A172 (cell line): ENCODE measurements at regions not wholly inside any gene's neighbourhood (a gene's known extent, or its start where the extent isn't known, plus 50 kb on each side); places are given as distances from the start of the nearest gene placed in this dataset.
A peak's percentile ranks its signal among the peaks of the same experiment; 100 is the strongest.
"Not testable (repeated sequence)": the region's sequence is repeated elsewhere in the genome, so short reads cannot be mapped to it uniquely, and the experiment has no call there.

Experiments
- DNase-seq: peaks from one replicate; pipeline ENCODE4 v3.0.0-alpha.2; 2015; ENCODE audit warnings: low spot score

DNA sequence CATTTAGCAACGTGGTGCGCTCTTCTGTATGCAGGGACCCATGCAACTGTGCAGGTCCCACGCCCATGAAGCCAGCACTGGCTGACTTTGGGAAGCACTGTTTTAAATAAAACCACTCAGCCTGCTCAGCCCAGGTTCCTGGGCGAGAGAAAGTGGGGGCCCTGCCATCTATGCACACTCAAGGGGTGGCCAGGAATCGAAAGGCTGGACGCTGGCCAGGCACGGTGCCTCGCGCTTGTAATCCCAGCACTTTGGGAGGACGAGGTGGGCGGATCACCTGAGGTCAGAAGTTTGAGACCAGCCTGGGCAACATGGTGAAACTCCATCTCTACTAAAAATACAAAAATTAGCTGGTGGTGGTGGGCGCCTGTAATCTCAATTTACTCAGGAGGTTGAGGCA lies 179.9 kb upstream of the TBX3 start:
- DNase-seq = no peak

DNA sequence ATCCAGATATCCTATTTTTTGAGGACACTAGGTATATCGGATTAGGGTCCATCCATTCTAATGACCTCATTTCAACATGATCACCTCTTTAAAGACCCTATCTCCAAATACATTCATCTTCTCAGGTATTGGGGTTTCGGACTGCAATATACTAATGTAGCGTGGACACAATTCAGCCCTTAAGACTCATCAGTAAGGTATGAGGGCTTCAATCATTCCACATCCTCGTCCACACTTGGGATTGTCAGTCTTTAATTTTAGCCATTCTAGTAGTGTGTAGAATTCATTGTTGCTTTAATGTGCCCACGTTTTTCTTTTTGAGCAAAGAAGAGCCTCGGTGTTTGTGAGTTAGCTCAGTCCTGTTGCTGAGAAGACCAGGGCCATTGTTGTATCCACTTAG lies 177.0 kb upstream of the TBX3 start:
- no peak for DNase-seq

DNA sequence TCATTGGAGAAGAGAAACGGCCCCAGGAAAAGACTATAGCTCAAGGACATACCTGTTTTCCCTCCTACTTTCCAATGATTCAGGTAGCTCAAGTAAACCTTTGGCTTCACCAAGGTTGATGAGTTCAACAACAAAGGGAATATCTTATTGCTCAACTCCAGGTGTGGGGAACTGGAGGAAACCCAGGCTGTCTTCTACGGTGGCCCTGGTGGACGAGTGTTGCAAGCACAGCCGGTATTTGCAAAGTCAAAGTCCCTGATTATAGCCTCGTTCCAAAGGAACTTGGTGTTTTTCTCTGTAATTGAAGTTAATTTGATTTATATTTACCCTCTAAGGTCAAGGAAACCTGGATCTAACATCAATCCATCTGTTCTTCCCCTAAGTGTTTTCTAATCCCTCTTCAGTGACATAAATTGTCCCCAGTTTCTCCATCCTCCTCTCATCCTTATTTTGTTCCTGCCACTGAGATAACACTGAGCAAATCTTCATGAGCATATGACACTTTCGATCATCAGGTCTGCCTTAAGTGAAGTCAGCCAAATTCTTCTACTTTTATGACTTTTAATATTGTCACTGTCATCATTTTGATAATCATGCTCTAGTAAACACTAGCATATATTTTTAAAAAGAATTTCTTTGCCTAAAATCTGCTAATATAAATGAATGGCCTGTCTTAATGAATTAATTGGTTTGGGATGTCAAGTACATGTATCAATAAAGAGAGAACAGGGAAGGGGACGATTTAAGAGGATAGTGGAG lies 174.6 kb upstream of the TBX3 start:
- DNase-seq = no peak

DNA sequence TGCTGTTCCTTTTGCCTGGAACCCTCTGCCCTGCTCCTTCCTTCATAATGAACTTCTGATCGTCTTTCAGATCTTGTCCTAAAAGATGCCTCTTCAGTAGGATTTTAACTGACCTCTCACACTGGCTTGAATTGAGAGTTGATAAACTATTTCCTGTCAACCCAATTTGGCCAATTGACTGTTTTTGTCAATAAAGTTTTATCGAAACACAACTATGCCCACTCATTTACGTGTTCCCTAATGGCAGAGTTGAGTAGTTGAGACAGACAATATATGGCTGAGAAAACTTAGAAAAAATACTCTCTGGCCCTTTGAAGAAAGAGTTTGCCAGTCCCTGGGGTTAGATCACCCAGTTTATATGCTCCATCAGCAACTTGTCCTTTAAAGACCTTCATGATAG lies 171.7 kb upstream of the TBX3 start:
- DNase-seq = no peak

DNA sequence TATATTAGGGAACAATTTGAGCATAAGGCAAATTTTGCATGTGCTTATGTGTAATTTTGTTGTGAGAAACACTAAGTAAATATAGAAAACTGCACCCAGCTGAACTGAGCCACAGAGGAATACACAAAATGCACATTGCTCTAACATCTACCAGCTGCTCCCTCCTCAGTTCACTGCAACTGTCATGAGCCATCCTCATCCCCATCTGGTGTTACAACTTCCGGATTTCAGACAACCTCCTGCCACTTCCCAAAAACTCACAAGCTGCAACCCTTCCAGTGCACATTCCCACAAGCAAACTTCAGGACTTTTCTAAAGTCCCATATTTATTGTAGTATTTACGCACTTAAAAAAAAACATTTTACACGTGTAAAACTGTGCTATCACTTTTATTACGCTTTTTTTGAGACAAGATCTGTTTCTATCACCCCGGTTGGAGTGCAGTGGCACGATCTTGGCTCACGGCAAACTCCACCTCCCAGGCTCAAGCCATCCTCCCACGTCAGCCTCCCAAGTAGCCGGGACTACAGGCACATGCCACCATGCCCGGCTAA lies 169.1 kb upstream of the TBX3 start:
- DNase-seq = no peak

DNA sequence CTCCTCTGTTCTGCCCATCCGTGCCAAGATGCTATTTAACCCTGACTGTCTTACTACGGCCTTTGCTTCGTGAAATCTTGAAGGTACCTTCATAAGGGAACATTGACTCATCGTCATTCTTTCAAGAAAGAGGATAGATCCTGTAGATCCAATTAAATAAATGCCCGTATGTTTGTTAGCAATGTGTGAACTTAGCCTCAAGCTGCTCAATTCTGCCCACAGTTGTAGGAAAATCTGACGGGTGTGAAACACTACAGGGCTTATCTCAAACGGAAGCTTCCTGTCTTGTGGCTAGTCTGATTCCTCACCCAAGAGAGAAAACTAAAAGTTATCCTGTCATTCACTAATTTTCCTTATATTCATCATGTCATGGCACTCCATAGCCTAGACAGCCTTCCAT lies 168.0 kb upstream of the TBX3 start:
- DNase-seq = no peak

DNA sequence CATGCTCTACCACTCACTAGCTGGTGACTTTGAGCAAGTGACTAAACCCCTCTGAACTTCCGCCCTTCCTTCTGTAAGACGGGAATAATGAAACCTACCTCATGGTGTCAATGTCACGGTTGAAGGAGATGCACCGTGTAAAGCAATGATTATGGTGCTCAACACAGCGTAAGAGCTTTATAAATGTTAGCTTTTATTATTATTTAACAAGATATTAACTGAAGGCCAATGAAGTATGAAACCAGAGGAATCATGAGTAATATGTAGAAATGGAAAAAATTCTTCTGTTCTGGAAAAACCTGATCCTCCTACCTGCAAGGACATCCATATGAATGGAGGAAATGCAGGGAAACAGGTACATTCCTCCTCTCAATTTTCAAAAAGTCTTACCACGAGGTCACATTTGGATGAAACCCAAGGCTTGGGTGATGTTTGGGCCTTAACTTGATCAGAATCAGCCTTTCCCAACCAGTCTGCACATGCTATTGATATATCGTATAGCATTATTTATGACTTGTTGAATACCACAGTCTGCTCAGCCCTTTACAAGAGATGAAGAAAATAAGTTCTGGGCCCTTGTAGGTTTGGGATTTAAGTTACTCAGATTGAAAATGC lies 166.8 kb upstream of the TBX3 start:
- no peak for DNase-seq

DNA sequence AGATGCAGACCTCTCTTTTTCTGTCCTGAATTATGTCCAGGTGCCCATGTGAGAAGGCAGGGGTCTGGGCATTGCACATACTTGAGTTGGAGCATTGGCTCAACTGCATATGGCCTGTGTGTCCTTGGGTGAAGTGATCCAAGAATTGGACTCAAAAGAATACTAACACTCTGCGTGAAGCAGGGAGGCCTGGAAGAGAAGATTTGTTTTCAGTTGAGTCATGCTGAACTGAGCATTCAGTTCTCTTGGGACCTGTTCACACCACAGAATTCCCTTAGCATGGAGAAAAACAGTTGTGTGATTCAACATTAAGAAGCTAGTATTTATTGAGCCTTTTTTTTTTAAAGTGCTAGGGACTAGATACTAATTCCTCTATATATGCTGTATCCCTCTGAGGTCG lies 164.7 kb upstream of the TBX3 start:
- peak; percentile 25 for DNase-seq

DNA sequence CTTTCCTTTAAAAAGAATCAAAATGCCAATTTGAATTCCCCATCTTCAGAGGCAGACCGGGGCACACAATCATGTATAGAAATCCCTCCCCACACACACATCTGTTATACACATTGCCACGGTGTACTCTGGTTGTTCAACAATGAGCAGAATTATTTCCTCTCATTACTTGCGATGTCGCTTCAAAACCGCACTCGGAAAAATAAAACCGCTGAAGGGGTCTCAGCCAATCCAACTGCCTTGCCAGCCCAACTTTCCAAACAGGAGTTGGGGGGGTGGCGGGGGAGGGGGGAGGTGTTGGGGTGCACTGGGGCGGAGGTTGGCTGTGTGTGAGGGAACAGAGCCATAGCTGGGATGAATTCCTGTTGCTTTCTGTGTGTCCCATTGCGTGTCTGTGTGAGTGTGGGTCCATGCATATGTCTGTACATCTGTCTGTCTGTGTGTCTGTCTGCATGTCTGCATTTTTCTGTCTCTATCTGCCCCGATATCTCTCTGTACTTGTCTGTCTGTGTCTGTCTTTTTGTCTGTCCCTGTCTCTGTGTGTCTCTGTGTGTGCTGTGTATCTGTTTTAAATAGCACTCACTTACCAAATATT lies 163.6 kb upstream of the TBX3 start:
- no peak for DNase-seq

DNA sequence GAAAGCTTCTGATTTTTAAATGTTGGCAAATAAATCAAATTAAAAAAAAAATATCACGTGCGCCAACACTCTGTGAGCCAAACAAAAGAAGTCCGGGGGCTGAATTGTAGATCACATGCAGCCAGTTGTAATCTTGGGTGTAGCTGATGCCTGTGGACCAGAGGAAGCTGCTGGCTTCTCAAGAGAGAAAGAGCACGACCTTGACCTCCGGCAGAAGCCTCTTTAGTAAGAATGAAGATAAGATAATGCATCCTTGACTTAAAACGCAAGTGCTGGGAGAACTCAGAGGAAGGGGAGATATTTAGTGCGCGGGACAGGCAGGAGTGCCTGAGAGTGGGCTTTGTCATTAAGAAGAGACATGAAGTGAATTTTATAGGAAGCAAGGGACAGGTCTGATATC lies 162.8 kb upstream of the TBX3 start:
- DNase-seq = no peak

DNA sequence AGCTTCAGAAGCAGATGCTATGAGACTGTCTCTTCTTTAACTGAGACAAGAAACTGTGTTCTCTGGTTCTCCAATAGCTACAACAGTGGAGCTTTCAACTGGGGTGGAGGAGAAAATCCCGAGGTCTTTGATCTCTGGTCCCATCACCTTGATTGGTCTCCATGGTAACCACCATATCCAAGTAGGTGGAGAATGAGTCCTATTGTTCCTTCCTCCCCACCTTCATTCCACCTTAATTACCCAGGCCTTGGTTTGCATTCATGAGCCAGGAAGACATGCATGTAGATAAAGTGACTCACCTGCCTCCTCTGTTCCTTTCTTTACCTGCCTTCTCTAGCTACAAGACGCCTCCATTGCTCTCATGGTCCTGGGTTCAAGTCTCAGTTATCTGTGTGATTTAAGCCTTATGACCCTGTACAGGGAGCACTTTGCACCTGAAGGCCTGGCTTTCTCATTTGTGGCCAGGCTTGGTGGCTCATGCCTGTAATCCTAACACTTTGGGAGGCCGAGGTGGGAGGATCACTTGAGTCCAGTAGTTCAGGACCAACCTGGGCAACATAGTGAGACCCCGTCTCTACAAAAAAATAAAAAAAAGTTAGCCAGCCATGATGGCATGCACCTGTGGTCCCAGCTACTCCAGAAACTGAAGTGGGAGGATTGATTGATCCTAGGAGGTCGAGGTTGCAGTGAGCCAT lies 157.7 kb upstream of the TBX3 start:
- DNase-seq = no peak

DNA sequence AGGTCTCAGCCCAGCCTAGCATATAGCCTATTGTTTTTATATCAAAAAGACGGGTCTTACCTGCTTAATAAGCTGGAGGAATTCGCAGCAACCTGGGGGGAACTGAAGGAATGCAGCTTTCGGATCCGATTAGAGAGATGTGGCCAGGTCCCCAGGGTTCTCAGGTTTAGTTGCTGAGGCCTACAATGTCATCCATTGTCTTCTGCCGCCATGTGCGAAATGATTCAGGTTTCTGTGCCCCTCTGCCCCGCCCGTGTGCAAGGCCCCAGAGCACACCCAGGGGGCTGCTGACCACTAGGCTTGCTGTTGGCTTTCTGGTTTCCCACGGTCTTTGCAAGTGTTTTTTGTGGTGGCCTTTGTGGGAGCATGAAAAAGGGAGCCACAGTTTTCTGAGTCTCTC lies 154.5 kb upstream of the TBX3 start:
- DNase-seq = no peak

DNA sequence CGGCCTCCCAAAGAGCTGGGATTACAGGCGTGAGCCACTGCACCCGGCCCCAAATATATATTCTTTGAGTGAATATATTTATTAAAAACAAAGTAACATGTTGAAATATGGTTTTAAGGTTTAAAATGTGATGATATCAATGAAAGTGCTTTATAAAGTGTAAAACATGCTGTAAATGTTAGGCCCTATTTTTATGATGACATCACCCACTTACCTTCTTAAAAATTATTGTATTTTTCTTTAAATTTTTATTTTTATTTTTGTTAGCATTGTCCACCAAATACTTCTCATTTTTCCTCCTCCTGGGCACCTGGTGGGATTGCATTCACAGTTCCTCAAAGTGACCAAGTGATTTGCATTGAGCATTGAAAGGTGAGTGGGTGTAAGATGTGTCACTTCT lies 152.6 kb upstream of the TBX3 start:
- no peak for DNase-seq

DNA sequence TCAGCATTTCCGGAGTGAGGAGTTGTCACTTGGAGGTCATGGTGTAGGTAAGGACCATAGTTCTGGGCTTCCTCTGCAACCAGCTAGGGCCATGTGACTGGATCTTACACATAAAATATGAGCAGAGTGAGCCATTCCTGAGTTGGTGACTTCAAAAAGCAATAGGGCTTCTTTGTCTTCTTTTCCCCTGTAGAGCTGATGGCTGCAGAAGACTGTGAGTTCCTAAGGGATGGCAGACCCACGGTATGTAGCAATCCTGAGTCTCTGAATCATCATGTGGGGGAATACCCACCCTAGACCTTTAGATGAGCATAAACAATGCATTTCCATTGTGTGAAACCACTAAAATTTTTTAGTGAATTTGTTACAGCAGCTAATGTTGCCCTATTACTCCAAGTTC lies 151.1 kb upstream of the TBX3 start:
- DNase-seq = peak; percentile 66

DNA sequence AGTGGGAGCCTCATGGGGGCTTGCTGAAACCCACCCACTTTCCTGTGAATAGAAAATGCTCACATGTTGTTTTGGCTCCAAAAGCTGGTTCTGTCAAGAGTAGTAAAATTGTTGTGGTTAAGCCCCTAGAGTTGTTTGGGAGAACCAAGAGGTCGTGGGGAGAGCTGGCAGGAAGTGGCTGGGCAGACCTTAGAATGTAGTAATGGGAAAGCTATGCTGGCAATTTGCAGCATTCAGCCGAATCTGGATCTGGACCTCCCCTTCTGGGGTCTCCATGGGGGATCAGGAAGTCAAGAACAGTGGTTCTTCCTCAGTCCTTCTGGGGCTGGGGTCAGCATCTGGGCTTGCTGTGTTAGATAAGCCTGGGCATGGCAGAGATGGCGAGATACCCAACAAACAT lies 150.6 kb upstream of the TBX3 start:
- peak; percentile 68 for DNase-seq

DNA sequence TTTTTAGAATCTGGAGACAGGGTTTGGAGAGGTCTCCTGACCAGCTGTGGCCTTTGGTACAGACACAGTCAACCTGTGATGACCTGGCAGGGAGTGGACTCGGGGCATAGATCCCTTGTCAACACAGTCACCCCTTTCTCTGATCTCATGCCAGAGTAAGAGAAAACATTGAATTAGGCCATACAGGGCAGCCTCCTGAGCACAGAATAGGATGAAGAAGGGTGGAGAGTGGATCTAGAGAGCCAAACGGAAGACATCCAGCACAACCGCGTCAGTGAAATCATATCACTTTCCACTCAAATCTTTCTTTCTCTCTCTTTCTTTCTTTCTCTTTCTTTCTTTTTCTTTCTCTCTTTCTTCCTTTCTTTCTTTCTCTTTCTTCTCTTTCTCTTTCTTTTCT lies 145.9 kb upstream of the TBX3 start:
- DNase-seq = no peak

DNA sequence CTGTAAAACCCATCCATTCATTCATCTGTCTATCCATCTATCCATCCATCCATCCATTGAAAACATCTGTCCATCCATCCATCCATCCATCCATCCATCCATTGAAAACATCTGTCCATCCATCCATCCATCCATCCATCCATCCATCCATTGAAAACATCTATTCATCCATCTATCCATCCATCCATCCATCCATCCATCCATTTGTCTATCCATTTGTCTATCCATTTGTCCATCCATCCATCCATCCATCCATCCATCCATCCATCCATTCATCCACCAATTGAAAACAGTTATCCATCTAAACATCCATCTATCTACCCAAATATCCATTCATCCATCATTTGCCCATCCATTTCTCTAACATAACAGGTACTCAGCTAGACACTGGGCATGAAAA lies 145.3 kb upstream of the TBX3 start:
- not testable (repeated sequence) for DNase-seq

DNA sequence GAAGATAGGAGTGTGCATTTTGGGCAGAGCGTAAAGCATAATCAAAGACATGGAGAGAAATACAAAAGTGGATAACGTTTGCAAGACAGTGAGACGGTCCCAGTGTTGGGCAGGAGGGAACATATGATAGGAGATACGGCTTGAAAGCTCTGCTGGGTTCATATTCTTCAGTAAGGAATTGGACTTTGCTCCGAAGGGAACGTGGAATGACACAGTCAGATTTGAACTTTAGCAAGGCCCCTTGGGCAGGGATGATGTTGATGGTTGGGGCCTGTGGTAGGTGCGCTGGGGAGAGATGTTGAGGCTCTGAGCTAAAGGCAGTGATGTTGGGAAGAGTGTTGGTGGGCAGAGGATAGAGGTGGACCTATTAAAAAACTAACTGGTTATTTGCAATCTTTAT lies 143.5 kb upstream of the TBX3 start:
- no peak for DNase-seq

DNA sequence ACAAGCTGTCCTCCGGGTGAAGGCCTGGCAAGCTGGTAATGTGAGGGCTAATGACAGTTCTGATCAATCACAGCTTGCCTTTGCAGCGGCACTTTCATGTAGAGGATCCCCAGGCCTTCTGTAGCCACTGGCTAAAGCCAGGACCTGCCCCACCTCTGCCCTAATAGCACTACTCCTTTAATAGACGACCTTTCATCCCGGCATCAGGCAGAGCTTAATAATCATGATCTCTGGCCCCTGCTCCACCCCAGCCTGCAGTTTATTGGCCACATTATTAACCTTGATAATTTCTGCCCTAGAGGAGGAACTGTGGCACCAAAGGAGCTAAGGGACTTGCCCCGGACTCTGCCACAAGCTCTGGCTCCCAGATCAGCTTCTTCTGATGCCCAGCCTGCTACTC lies 142.3 kb upstream of the TBX3 start:
- no peak for DNase-seq

DNA sequence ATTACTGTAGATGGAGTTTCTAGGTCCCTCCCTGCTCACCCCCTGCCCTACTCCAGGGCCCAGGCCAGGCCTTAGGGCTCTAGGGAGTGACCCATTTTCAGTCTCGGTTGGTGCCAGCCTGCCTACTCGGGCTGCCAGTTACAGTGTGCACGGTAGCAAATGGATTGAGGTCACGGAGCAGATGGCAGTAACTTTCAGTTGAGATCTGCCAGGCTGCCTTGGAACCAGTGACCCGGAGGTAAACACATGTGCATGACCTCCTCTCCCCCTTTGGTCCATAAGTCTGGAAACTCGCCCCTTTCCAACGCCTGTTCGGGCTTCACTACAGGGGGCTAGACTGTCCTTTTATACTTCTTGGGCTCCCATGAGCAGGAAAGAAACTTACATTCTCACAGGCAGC lies 139.7 kb upstream of the TBX3 start:
- DNase-seq = no peak

DNA sequence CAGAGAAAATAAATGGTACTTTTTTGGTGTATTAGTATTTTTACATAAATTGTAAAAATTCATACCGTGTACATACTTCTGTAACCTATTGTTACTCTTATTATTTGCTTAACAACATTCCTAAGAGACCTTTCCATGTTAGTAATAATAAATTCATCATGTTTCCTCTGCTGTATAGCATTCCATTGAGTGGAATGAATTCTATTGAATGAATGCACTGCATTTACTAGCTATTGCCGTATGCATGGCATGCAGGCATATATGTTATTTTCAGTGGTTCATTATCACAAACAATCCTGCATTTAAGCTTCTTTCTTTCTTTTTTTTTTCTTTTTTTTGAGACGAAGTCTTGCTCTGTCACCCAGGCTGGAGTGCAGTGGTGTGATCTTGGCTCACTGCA lies 137.6 kb upstream of the TBX3 start:
- no peak for DNase-seq

DNA sequence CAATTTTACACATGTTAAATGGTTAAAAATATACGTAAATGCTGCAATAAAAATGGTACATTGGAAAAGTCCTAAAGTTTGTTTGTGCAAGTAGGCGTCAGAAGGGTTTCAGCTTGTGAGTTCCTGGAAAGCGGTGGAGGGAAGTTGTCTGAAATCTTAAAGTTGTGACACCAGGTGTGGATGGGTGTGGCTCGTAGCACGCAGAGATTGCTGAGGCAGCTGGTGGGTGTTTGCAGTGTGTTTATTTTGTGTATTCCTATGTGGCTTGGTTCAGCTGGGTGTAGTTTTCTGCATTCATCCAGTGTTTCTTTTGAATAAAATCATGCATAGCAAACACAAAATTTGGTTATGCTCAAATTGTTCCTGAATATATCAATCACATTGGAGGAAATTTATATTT lies 136.8 kb upstream of the TBX3 start:
- DNase-seq = no peak
